RWPE2 (cell line): ENCODE measurements at regions not wholly inside any gene's neighbourhood (a gene's known extent, or its start where the extent isn't known, plus 50 kb on each side); places are given as distances from the start of the nearest gene placed in this dataset.

Source experiments
- ATAC-seq: fragments of 200-7000 bp; cut with Tn5 transposase; 3 replicates; pipeline ENCODE4 v1.9.1; 2021; ENCODE audit warnings: low read depth
- DNase-seq: peaks from one replicate; pipeline ENCODE4 v3.0.0-alpha.2; 2020; ENCODE audit warnings: low spot score
- H3K27ac ChIP-seq: fragments of 450-650 bp; 2 replicates; pipeline ENCODE4 v1.5.1; 2017; ENCODE audit warnings: mild to moderate bottlenecking; ENCODE audit not compliant: poor library complexity, severe bottlenecking
- H3K27me3 ChIP-seq: fragments of 250-450 bp; sonication (Bioruptor Pico); 2 replicates; pipeline ENCODE4 v1.5.1; 2021; ENCODE audit warnings: mild to moderate bottlenecking, moderate library complexity; ENCODE audit not compliant: insufficient read depth, poor library complexity, severe bottlenecking
- H3K36me3 ChIP-seq: fragments of 250-450 bp; sonication (Bioruptor Pico); 2 replicates; pipeline ENCODE4 v1.5.1; 2020; ENCODE audit warnings: low read depth, mild to moderate bottlenecking, moderate library complexity
- H3K4me1 ChIP-seq: fragments of 250-450 bp; sonication (Bioruptor Pico); 2 replicates; pipeline ENCODE4 v1.5.1; 2021; ENCODE audit warnings: mild to moderate bottlenecking, moderate library complexity; ENCODE audit not compliant: insufficient read depth, poor library complexity, severe bottlenecking
- H3K4me3 ChIP-seq: fragments of 250-450 bp; sonication (Bioruptor Pico); 2 replicates; pipeline ENCODE4 v1.5.1; 2021; ENCODE audit warnings: mild to moderate bottlenecking, moderate library complexity; ENCODE audit not compliant: severe bottlenecking
- H3K9me3 ChIP-seq: fragments of 250-450 bp; sonication (Bioruptor Pico); 2 replicates; pipeline ENCODE4 v1.5.1; 2021; ENCODE audit warnings: mild to moderate bottlenecking, moderate library complexity; ENCODE audit not compliant: severe bottlenecking
- CTCF ChIP-seq: fragments of 450-650 bp; IDR thresholded peaks from one replicate; pipeline ENCODE4 v1.5.1; 2017; ENCODE audit warnings: mild to moderate bottlenecking, moderate library complexity; ENCODE audit not compliant: poor library complexity, severe bottlenecking

- Histone ChIP-seq H3K9me3 (no peaks in the 10 kb centered on the region), H3K4me1 (no peaks in the 10 kb centered on the region), H3K27me3 (no peaks in the 10 kb centered on the region), H3K36me3 (no peaks in the 10 kb centered on the region), H3K4me3 (no peak overlapping the region), H3K27ac (no peak overlapping the region)
- TF ChIP-seq CTCF, result no peak
- ATAC-seq, result no peak
- DNase-seq, result no peak
Measured at GRCh38 chr3:94303266-94303665, 240.4 kb downstream of the NSUN3 start.

- H3K27ac ChIP-seq, result no peak overlapping the region
- no peak for DNase-seq
- no peaks in the 10 kb centered on the region for H3K9me3 ChIP-seq
- no peak overlapping the region for H3K4me3 ChIP-seq
- H3K36me3 ChIP-seq, result no peaks in the 10 kb centered on the region
- no peaks in the 10 kb centered on the region for H3K27me3 ChIP-seq
- peak; percentile 33; the same call in 1 of the 3 replicates for ATAC-seq
- no peaks in the 10 kb centered on the region for H3K4me1 ChIP-seq
- TF ChIP-seq CTCF, result peak; percentile 28
Measured at GRCh38 chr3:94303897-94304296, 241.0 kb downstream of the NSUN3 start.

GRCh38 chr3:94304954-94305353 lies 242.1 kb downstream of the NSUN3 start:
- ATAC-seq (no peak), DNase-seq (no peak)
- no peak overlapping the region for H3K4me3 ChIP-seq
- H3K4me1 ChIP-seq, result no peaks in the 10 kb centered on the region
- no peaks in the 10 kb centered on the region for H3K27me3 ChIP-seq
- H3K36me3 ChIP-seq, result no peaks in the 10 kb centered on the region
- H3K27ac ChIP-seq, result no peak overlapping the region
- H3K9me3 ChIP-seq, result no peaks in the 10 kb centered on the region
- no peak for TF ChIP-seq CTCF

- no peak for TF ChIP-seq CTCF
- Histone ChIP-seq H3K9me3 (no peaks in the 10 kb centered on the region), H3K4me3 (no peak overlapping the region), H3K36me3 (no peaks in the 10 kb centered on the region), H3K27me3 (no peaks in the 10 kb centered on the region), H3K27ac (no peak overlapping the region), H3K4me1 (no peaks in the 10 kb centered on the region)
- no peak for DNase-seq
- no peak for ATAC-seq
Measured at GRCh38 chr3:94305835-94306611, 243.2 kb downstream of the NSUN3 start.

- ATAC-seq (no peak), DNase-seq (no peak)
- no peak overlapping the region for H3K4me3 ChIP-seq
- no peak for TF ChIP-seq CTCF
- no peaks in the 10 kb centered on the region for H3K9me3 ChIP-seq
- no peak overlapping the region for H3K27ac ChIP-seq
- H3K36me3 ChIP-seq, result no peaks in the 10 kb centered on the region
- no peaks in the 10 kb centered on the region for H3K27me3 ChIP-seq
- no peaks in the 10 kb centered on the region for H3K4me1 ChIP-seq
Measured at GRCh38 chr3:94307588-94307987, 244.7 kb downstream of the NSUN3 start.
